GM04503 (cell line): ENCODE measurements at regions not wholly inside any gene's neighbourhood (a gene's known extent, or its start where the extent isn't known, plus 50 kb on each side); places are given as distances from the start of the nearest gene placed in this dataset.
"Not testable (repeated sequence)": the region's sequence is repeated elsewhere in the genome, so short reads cannot be mapped to it uniquely, and the experiment has no call there.

Source experiments
- DNase-seq: peaks from one replicate; pipeline ENCODE4 v3.0.0-alpha.2; 2012; ENCODE audit warnings: low read depth

- DNase-seq = no peak
Observed at GRCh38 chr4:31016322-31017061, 296.3 kb downstream of the PCDH7 start.

GRCh38 chr4:31020363-31020762 is 300.2 kb downstream of the PCDH7 start:
- DNase-seq = no peak

- no peak for DNase-seq
Observed at GRCh38 chr4:31021008-31021407, 300.8 kb downstream of the PCDH7 start.

DNA sequence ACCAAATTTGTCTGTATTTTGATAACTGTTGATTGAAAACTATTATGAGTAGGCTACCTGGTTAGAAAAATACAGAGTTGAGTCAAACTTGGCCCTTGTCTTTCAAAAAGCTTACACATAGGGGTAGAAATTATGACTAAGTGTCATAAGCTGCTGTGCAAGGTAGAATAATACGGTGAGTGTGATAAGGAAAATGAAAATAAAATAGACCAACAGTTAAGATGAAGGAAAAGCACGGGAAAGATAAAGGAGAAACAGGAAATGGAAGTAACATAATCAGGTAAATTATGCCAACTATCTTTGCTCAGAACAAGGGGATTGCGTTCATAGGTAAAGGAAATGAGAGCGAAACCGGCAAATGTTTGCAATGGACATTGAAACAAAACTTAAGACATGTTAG is 302.5 kb downstream of the PCDH7 start:
- no peak for DNase-seq

GRCh38 chr4:31023109-31023508 is 302.9 kb downstream of the PCDH7 start:
- DNase-seq = no peak

GRCh38 chr4:31023742-31024141 is 303.6 kb downstream of the PCDH7 start:
- no peak for DNase-seq

GRCh38 chr4:31024781-31025180 is 304.6 kb downstream of the PCDH7 start:
- DNase-seq = not testable (repeated sequence)

GRCh38 chr4:31026256-31026655 is 306.1 kb downstream of the PCDH7 start:
- DNase-seq = no peak

DNA sequence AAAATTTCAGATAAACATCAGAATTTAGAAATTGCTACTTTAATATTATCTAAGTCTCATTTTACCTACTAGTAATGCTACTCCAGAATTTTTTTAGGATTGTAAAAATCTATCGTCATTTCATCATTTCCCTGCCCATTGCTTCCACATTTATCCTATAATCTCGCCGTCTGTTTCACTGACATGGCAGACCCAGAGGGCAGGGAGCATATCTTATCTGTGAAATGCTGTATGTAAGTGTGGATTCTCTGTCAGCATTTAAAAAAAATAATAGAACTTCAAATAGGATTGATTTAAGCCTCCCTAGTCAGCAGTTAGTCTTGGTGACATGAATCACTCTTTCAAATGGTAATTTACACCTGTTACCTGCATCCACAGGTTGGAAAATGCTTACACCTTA is 314.4 kb downstream of the PCDH7 start:
- no peak for DNase-seq

DNA sequence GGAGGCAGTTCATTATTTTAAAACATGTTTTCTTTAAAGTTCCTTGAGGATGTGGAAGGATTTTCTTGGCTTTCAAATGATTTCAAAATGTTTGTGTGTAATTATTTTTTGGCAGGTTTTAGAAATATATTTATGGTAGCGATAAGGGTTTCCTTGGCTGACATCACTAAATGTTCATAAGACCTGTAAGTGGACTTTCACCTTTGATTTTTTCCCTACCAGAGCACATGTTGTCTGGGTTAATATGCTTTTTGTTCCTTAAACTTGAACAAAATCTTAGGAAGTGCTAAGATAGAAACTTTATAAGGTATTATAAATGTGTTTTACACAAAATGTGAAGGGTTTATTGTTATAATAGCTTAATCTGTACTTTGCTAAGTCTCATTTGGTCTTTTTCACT is 315.6 kb downstream of the PCDH7 start:
- no peak for DNase-seq

GRCh38 chr4:31037703-31038102 is 317.5 kb downstream of the PCDH7 start:
- no peak for DNase-seq

- no peak for DNase-seq
Observed at GRCh38 chr4:31039382-31039781, 319.2 kb downstream of the PCDH7 start.

GRCh38 chr4:31040106-31040505 is 319.9 kb downstream of the PCDH7 start:
- DNase-seq = no peak

DNA sequence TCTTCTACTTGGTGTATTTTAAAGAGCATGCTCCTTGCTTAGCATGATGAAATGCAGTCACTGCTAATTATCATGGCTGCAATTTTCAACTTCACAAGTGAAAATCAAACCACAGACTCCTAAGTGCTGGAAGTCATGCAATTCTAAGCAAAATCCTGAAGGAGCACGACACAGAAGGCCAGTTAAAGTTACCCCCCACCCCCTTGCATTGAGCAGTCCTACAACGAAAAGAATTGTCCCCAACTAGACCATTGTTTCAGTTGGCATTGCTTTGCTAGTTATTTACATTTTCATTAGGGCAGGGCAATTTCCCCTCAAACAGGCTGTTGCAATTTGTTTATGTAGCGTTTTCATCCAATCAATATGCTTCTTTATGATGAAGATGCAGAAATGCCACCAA is 321.2 kb downstream of the PCDH7 start:
- DNase-seq = no peak

DNA sequence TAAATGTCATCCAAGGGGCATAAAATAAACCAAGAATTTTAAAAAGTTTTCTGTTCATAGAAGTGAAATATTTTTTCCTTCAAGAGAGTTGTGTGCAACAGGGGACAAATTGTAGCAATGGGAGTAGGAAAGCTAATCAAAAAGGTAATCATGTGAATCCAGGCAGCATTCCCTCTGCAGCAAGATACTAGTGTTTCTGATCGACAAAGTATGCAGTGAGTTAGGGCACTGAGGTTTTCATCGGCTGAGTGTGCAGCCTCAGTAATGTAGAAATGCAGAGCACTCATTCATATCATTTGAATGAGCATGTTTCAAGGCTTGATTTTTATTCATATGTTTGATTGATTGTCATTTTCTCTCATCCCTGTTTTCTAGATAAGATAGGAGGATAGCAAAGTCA is 321.7 kb downstream of the PCDH7 start:
- no peak for DNase-seq

- DNase-seq = no peak
Observed at GRCh38 chr4:31043382-31044062, 323.4 kb downstream of the PCDH7 start.

GRCh38 chr4:31045151-31045550 is 325.0 kb downstream of the PCDH7 start:
- DNase-seq = no peak

- no peak for DNase-seq
Observed at GRCh38 chr4:31045724-31046318, 325.7 kb downstream of the PCDH7 start.

GRCh38 chr4:31051151-31051550 is 331.0 kb downstream of the PCDH7 start:
- DNase-seq = no peak

DNA sequence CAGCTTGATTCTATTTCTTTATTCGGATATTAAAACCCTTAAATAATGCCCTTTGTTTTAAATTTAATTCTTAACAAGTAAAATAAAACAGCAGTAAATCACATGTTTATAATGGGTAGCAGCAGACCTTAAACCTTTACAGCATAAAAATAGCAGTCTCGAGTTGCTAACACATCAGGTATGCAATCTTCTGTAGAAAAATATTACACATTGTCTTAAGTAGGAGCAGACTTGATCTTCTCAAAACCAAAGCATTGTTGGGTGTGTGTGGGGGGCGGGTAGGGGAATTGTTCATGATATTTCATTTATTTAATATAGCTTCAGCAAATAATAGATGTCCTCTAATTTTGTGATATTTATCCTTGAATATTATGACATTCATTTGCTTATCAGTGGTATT is 331.4 kb downstream of the PCDH7 start:
- DNase-seq = no peak

- no peak for DNase-seq
Observed at GRCh38 chr4:31052519-31052918, 332.4 kb downstream of the PCDH7 start.

- no peak for DNase-seq
Observed at GRCh38 chr4:31053451-31053850, 333.3 kb downstream of the PCDH7 start.

DNA sequence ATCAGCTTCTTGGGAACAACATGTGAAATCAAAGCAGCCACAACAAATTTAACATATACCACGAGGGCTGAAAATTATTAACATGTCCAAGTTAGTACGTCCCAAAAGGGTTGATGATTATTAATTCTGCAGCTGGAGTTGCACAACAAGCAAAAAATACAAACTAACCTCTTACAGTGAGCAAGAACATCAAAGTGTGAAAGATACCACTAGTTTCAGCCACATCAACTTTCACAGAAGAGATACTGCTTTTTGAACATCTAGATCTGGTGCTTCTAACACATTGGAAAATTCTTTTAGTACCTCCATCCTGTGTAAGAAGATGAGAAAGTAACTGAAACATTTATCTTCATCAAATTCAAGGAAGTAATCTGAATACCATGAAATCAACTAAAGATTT is 334.1 kb downstream of the PCDH7 start:
- no peak for DNase-seq
